Loucy (cell line): ENCODE measurements at regions not wholly inside any gene's neighbourhood (a gene's known extent, or its start where the extent isn't known, plus 50 kb on each side); places are given as distances from the start of the nearest gene placed in this dataset.
"Not testable (repeated sequence)": the region's sequence is repeated elsewhere in the genome, so short reads cannot be mapped to it uniquely, and the experiment has no call there.

Source experiments
- H2AFZ ChIP-seq: fragments of 200-600 bp; sonication (generic); 2 replicates; pipeline ENCODE4 v1.6.0; 2016; ENCODE audit warnings: antibody characterized with exemption, mild to moderate bottlenecking, low read length, moderate library complexity
- H3F3A ChIP-seq: fragments of 200-600 bp; 2 replicates; pipeline ENCODE4 v1.6.0; 2016; ENCODE audit warnings: antibody characterized with exemption, low read depth, mild to moderate bottlenecking
- H3K27me3 ChIP-seq: fragments of 200-600 bp; sonication (generic); 2 replicates; pipeline ENCODE4 v1.6.1; 2014; ENCODE audit warnings: low read length, mild to moderate bottlenecking; ENCODE audit not compliant: insufficient read depth, poor library complexity, severe bottlenecking
- H3K36me3 ChIP-seq: fragments of 200-600 bp; sonication (generic); 2 replicates; pipeline ENCODE4 v1.6.1; 2016; ENCODE audit warnings: low read length; ENCODE audit not compliant: insufficient read depth
- H3K4me1 ChIP-seq: fragments of 200-600 bp; sonication (generic); 2 replicates; pipeline ENCODE4 v1.5.1; 2014; ENCODE audit warnings: low read length, mild to moderate bottlenecking; ENCODE audit not compliant: insufficient read depth, poor library complexity, severe bottlenecking
- H3K4me2 ChIP-seq: fragments of 200-600 bp; sonication (generic); 2 replicates; pipeline ENCODE4 v1.6.0; 2014; ENCODE audit warnings: antibody characterized with exemption, low read length, low read depth, mild to moderate bottlenecking; ENCODE audit not compliant: poor library complexity, severe bottlenecking
- H3K4me3 ChIP-seq: fragments of 200-600 bp; sonication (generic); 2 replicates; pipeline ENCODE4 v1.5.1; 2014; ENCODE audit warnings: low read length, mild to moderate bottlenecking, mixed read lengths; ENCODE audit not compliant: poor library complexity, severe bottlenecking
- H3K79me2 ChIP-seq: fragments of 200-600 bp; sonication (generic); 2 replicates; pipeline ENCODE4 v1.6.1; 2014; ENCODE audit warnings: low read length; ENCODE audit not compliant: insufficient read depth
- H3K9ac ChIP-seq: fragments of 200-600 bp; sonication (generic); 2 replicates; pipeline ENCODE4 v1.6.0; 2014; ENCODE audit warnings: mild to moderate bottlenecking, low read depth, low read length, moderate library complexity; ENCODE audit not compliant: poor library complexity, severe bottlenecking
- H3K9me2 ChIP-seq: fragments of 200-600 bp; sonication (generic); replicated peaks from 2 replicates; pipeline ENCODE4 v1.6.1; 2016; ENCODE audit warnings: low read depth, low read length, mixed read lengths
- H3K9me3 ChIP-seq: fragments of 200-600 bp; sonication (generic); 2 replicates; pipeline ENCODE4 v1.6.1; 2014; ENCODE audit warnings: mild to moderate bottlenecking, antibody characterized with exemption, low read length, low read depth; ENCODE audit not compliant: insufficient read depth
- H4K20me1 ChIP-seq: fragments of 200-600 bp; sonication (generic); 2 replicates; pipeline ENCODE4 v1.6.0; 2014; ENCODE audit warnings: antibody characterized with exemption, low read length, mild to moderate bottlenecking; ENCODE audit not compliant: insufficient read depth, poor library complexity, severe bottlenecking
- EZH2phosphoT487 ChIP-seq: fragments of 200-600 bp; IDR thresholded peaks from 2 replicates; pipeline ENCODE4 v1.6.1; 2018; ENCODE audit warnings: antibody characterized with exemption, mild to moderate bottlenecking, moderate library complexity, borderline replicate concordance
- TF ChIP-seq, protein P1 (sequence below): fragments of 200-600 bp; sonication (generic); conservative IDR thresholded peaks from 2 replicates; pipeline ENCODE4 v1.5.1; 2014; ENCODE audit warnings: mild to moderate bottlenecking, antibody characterized with exemption, low read length

DNA sequence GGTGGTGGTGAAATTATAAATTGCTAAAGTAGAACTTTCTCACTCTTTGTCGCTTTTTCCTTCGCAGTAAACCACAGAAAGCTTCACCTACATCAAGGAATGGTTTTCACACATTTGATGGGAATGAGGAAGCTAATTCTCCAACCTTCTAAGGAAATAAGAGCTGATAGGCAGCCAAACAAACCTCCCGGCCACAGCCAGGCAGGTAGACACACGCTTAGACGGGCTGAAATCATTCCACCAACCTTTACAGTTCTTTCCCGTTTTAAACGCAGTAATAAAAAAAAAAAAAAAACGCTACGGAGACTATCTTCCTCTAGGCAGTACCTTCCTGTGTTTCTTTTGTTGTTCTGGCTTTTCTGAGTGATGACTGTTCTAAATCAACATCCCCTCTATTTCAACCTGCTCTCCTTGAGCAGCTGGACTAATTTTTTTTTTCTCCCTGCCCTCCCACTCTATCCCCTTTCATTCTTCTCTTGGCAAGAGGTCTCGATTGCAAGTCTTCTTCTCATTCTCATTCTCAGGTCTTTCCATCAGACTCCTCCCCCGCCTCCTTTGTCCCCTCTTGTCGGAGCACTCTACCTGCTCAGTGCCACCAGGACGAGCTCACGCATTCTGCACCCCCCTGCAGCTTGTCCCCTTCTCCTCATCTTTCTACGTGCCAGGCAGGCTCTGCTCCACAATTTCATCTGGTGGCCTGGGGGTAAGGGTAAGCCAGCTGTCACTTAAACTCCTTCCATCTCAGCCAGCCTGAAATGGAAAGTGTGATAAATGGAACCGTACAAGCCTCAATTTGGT lies 391.1 kb upstream of the MDFIC2 start:
- H4K20me1 ChIP-seq: no peaks in the 10 kb centered on the region
- no peaks in the 10 kb centered on the region for H3F3A ChIP-seq
- no peaks in the 10 kb centered on the region for H3K9me2 ChIP-seq
- H3K4me2 ChIP-seq: no peak overlapping the region
- no peak overlapping the region for H2AFZ ChIP-seq
- peaks cover 4% of the 10 kb centered on the region for H3K4me1 ChIP-seq
- H3K36me3 ChIP-seq: no peaks in the 10 kb centered on the region
- no peak overlapping the region for H3K9ac ChIP-seq
- no peak for TF ChIP-seq EZH2phosphoT487
- TF ChIP-seq, protein P1, sequence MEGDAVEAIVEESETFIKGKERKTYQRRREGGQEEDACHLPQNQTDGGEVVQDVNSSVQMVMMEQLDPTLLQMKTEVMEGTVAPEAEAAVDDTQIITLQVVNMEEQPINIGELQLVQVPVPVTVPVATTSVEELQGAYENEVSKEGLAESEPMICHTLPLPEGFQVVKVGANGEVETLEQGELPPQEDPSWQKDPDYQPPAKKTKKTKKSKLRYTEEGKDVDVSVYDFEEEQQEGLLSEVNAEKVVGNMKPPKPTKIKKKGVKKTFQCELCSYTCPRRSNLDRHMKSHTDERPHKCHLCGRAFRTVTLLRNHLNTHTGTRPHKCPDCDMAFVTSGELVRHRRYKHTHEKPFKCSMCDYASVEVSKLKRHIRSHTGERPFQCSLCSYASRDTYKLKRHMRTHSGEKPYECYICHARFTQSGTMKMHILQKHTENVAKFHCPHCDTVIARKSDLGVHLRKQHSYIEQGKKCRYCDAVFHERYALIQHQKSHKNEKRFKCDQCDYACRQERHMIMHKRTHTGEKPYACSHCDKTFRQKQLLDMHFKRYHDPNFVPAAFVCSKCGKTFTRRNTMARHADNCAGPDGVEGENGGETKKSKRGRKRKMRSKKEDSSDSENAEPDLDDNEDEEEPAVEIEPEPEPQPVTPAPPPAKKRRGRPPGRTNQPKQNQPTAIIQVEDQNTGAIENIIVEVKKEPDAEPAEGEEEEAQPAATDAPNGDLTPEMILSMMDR: no peak
- H3K4me3 ChIP-seq: no peak overlapping the region
- no peaks in the 10 kb centered on the region for H3K79me2 ChIP-seq
- no peaks in the 10 kb centered on the region for H3K27me3 ChIP-seq
- no peaks in the 10 kb centered on the region for H3K9me3 ChIP-seq

DNA sequence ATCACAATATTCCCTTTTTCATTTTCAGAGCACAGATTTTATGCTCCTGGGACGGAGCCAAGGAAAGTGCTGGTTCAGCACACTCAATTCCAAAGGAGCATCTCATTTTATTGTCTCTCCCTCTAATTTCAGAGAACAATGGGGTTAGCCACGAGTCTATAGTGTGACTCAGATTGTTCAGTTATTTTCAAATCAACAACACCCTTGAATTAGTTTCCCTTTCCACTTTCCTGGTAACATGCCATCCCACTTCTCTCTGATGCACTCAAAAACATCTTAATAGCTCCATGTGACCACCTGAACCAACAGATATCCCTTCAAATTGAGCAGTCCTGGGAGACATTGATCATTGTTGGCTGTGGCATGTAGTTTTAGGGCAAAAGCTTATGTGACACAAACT lies 389.7 kb upstream of the MDFIC2 start:
- no peaks in the 10 kb centered on the region for H3K9me2 ChIP-seq
- H3K4me1 ChIP-seq: peaks cover 4% of the 10 kb centered on the region
- no peaks in the 10 kb centered on the region for H3K27me3 ChIP-seq
- no peaks in the 10 kb centered on the region for H3K79me2 ChIP-seq
- H3K36me3 ChIP-seq: no peaks in the 10 kb centered on the region
- TF ChIP-seq, protein P1: no peak
- no peak for TF ChIP-seq EZH2phosphoT487
- H3K4me2 ChIP-seq: no peak overlapping the region
- H3F3A ChIP-seq: no peaks in the 10 kb centered on the region
- no peaks in the 10 kb centered on the region for H4K20me1 ChIP-seq
- H3K9me3 ChIP-seq: no peaks in the 10 kb centered on the region
- H3K9ac ChIP-seq: no peak overlapping the region
- no peak overlapping the region for H2AFZ ChIP-seq
- H3K4me3 ChIP-seq: no peak overlapping the region

DNA sequence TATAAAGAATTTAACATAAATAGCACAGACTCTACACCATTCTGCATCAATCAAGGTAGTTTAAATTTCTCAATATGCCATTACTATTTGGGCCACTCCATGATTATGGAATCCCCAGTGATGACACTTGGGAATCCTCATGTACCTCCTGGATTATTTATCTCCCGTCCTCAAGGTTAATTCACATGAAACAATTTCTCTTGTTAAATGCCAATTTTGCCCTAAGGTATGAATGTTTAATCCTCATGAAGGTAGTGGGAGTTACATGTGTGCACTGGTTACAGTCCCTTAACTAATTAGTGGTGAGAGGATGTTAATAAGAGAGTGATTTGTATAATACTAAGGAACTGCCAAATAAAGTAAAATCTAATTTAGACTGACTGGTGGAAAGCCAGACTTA lies 372.3 kb upstream of the MDFIC2 start:
- Histone ChIP-seq H3K4me3 (no peak overlapping the region), H3K9me3 (no peaks in the 10 kb centered on the region), H3K4me2 (no peak overlapping the region), H3K36me3 (no peaks in the 10 kb centered on the region), H2AFZ (no peak overlapping the region), H3K9ac (no peak overlapping the region), H3K9me2 (0 out of 2 replicates have a peak, but pooled peaks cover 3% of the 10 kb centered on the region), H3K79me2 (no peaks in the 10 kb centered on the region), H3F3A (no peaks in the 10 kb centered on the region), H4K20me1 (no peaks in the 10 kb centered on the region), H3K27me3 (no peaks in the 10 kb centered on the region), H3K4me1 (no peaks in the 10 kb centered on the region)
- TF ChIP-seq, protein P1: no peak
- no peak for TF ChIP-seq EZH2phosphoT487

DNA sequence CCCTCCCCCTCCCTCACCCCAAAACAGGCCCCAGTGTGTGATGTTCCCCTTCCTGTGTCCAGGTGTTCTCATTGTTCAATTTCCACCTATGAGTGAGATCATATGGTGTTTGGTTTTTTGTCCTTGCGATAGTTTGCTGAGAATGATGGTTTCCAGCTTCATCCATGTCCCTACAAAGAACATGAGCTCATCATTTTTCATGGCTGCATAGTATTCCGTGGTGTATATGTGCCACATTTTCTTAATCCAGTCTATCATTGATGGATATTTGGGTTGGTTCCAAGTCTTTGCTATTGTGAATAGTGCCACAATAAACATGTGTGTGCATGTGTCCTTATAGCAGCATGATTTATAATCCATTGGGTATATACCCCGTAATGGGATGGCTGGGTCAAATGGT lies 363.4 kb upstream of the MDFIC2 start:
- H3K36me3 ChIP-seq, H3K4me2 ChIP-seq, H3K4me3 ChIP-seq, H3K4me1 ChIP-seq, H2AFZ ChIP-seq, H3K9me2 ChIP-seq, H3K79me2 ChIP-seq, H4K20me1 ChIP-seq, H3K27me3 ChIP-seq, H3K9ac ChIP-seq, H3K9me3 ChIP-seq, H3F3A ChIP-seq: not testable (repeated sequence)
